H9 (cell line): ENCODE measurements at regions not wholly inside any gene's neighbourhood (a gene's known extent, or its start where the extent isn't known, plus 50 kb on each side); places are given as distances from the start of the nearest gene placed in this dataset.
"Not testable (repeated sequence)": the region's sequence is repeated elsewhere in the genome, so short reads cannot be mapped to it uniquely, and the experiment has no call there.

Experiments used
- DNase-seq: peaks from one replicate; pipeline ENCODE4 v3.0.0-alpha.2; 2017
- H2AFZ ChIP-seq: one replicate; pipeline ENCODE4 v1.6.1; 2013; ENCODE audit warnings: mild to moderate bottlenecking, low read length, control low read depth, moderate library complexity
- H2AK5ac ChIP-seq: 2 replicates; pipeline ENCODE4 v1.6.1; 2013; ENCODE audit warnings: low read length, control low read depth, mixed read lengths; ENCODE audit not compliant: insufficient read length
- H2BK120ac ChIP-seq: one replicate; pipeline ENCODE4 v1.6.1; 2013; ENCODE audit warnings: low read depth, mild to moderate bottlenecking, low read length, control low read depth, inconsistent platforms; ENCODE audit not compliant: poor library complexity, severe bottlenecking
- H2BK12ac ChIP-seq: 2 replicates; pipeline ENCODE4 v1.6.1; 2013; ENCODE audit warnings: low read length, control low read depth, mixed read lengths, low read depth; ENCODE audit not compliant: insufficient read length
- H2BK15ac ChIP-seq: 2 replicates; pipeline ENCODE4 v1.6.1; 2013; ENCODE audit warnings: low read depth, low read length, control low read depth
- H2BK20ac ChIP-seq: one replicate; pipeline ENCODE4 v1.6.1; 2013; ENCODE audit warnings: low read depth, mild to moderate bottlenecking, low read length, control low read depth, inconsistent platforms; ENCODE audit not compliant: poor library complexity, severe bottlenecking
- H2BK5ac ChIP-seq: 2 replicates; pipeline ENCODE4 v1.6.1; 2013; ENCODE audit warnings: low read length, control low read depth, mixed read lengths; ENCODE audit not compliant: insufficient read length
- H3K14ac ChIP-seq: 2 replicates; pipeline ENCODE4 v1.6.1; 2013; ENCODE audit warnings: low read length, control low read depth; ENCODE audit not compliant: insufficient read depth
- H3K18ac ChIP-seq: 2 replicates; pipeline ENCODE4 v1.6.1; 2013; ENCODE audit warnings: low read depth, mild to moderate bottlenecking, mixed read lengths, low read length, control low read depth; ENCODE audit not compliant: insufficient read length
- H3K23ac ChIP-seq: 2 replicates; pipeline ENCODE4 v1.6.1; 2013; ENCODE audit warnings: low read length, control low read depth, mixed read lengths, low read depth; ENCODE audit not compliant: insufficient read length
- H3K23me2 ChIP-seq: 2 replicates; pipeline ENCODE4 v1.6.1; 2013; ENCODE audit warnings: low read depth, mild to moderate bottlenecking, mixed read lengths, low read length, control low read depth; ENCODE audit not compliant: insufficient read length, poor library complexity, severe bottlenecking
- H3K27ac ChIP-seq: 2 replicates; pipeline ENCODE4 v1.5.1; 2013; ENCODE audit warnings: low read length, control low read depth, mixed read lengths, low read depth; ENCODE audit not compliant: insufficient read length
- H3K27me3 ChIP-seq: 2 replicates; pipeline ENCODE4 v1.6.1; 2013; ENCODE audit warnings: low read length, control low read depth, inconsistent platforms; ENCODE audit not compliant: insufficient read depth
- H3K4ac ChIP-seq: 2 replicates; pipeline ENCODE4 v1.6.1; 2013; ENCODE audit warnings: low read depth, mild to moderate bottlenecking, control low read depth, inconsistent platforms, low read length, moderate library complexity
- H3K4me1 ChIP-seq: 2 replicates; pipeline ENCODE4 v1.6.1; 2013; ENCODE audit warnings: low read length, control low read depth, inconsistent platforms; ENCODE audit not compliant: insufficient read depth
- H3K4me2 ChIP-seq: 2 replicates; pipeline ENCODE4 v1.6.1; 2013; ENCODE audit warnings: low read length, control low read depth, mixed read lengths; ENCODE audit not compliant: insufficient read length, insufficient read depth
- H3K56ac ChIP-seq: 2 replicates; pipeline ENCODE4 v1.6.1; 2013; ENCODE audit warnings: low read depth, mild to moderate bottlenecking, mixed read lengths, low read length, control low read depth; ENCODE audit not compliant: insufficient read length
- H3K79me1 ChIP-seq: 2 replicates; pipeline ENCODE4 v1.6.1; 2013; ENCODE audit warnings: low read depth, mild to moderate bottlenecking, moderate library complexity, low read length, control low read depth, inconsistent platforms; ENCODE audit not compliant: insufficient read depth, poor library complexity, severe bottlenecking
- H3K79me2 ChIP-seq: 2 replicates; pipeline ENCODE4 v1.6.1; 2013; ENCODE audit warnings: low read length, control low read depth, inconsistent platforms; ENCODE audit not compliant: insufficient read depth
- H3K9ac ChIP-seq: 2 replicates; pipeline ENCODE4 v1.6.1; 2013; ENCODE audit warnings: low read length, control low read depth, mixed read lengths; ENCODE audit not compliant: insufficient read length; ENCODE audit errors: extremely low read depth
- H3K9me3 ChIP-seq: one replicate; pipeline ENCODE4 v1.6.1; 2013; ENCODE audit warnings: low read depth, low read length, inconsistent platforms; ENCODE audit not compliant: control insufficient read depth
- H3T11ph ChIP-seq: one replicate; pipeline ENCODE4 v1.6.1; 2013; ENCODE audit warnings: mild to moderate bottlenecking, low read length, control low read depth, inconsistent platforms
- H4K20me1 ChIP-seq: one replicate; pipeline ENCODE4 v1.6.1; 2013; ENCODE audit not compliant: control insufficient read depth, insufficient read length, insufficient read depth
- H4K5ac ChIP-seq: 2 replicates; pipeline ENCODE4 v1.6.1; 2013; ENCODE audit warnings: low read depth, mild to moderate bottlenecking, mixed read lengths, low read length, control low read depth; ENCODE audit not compliant: insufficient read length
- H4K8ac ChIP-seq: replicated peaks from 2 replicates; pipeline ENCODE4 v1.6.1; 2013; ENCODE audit warnings: low read length, control low read depth, mixed read lengths, low read depth; ENCODE audit not compliant: insufficient read length
- H4K91ac ChIP-seq: 2 replicates; pipeline ENCODE4 v1.6.1; 2013; ENCODE audit warnings: low read depth, mild to moderate bottlenecking, moderate library complexity, mixed read lengths, low read length, control low read depth; ENCODE audit not compliant: insufficient read length
- H3K27ac Mint-ChIP-seq, 3 experiments: 2 replicates in 2 of 3; 3 replicates in 1 of 3; pipeline ENCODE4 v1.8.0; 2020 to 2021; ENCODE audit warnings: mixed read lengths in 3 of 3, mild to moderate bottlenecking in 1 of 3, moderate library complexity in 1 of 3
- H3K27me3 Mint-ChIP-seq: 2 replicates; pipeline ENCODE4 v1.8.0; 2021; ENCODE audit warnings: low read depth, mild to moderate bottlenecking, moderate library complexity, mixed read lengths
- H3K36me3 Mint-ChIP-seq, 3 experiments: 2 replicates in 2 of 3; 3 replicates in 1 of 3; pipeline ENCODE4 v1.8.0; 2020 to 2021; ENCODE audit warnings: low read depth in 3 of 3, mixed read lengths in 3 of 3; ENCODE audit not compliant: insufficient read depth in 1 of 3
- H3K4me1 Mint-ChIP-seq, 2 experiments: 2 replicates each; pipeline ENCODE4 v1.8.0; 2020; ENCODE audit warnings: mixed read lengths in 2 of 2
- H3K4me3 Mint-ChIP-seq, 2 experiments: 2 replicates in 1 of 2; 3 replicates in 1 of 2; pipeline ENCODE4 v1.8.0; 2020 to 2021; ENCODE audit warnings: mild to moderate bottlenecking in 2 of 2, mixed read lengths in 2 of 2, moderate library complexity in 1 of 2
- H3K9me3 Mint-ChIP-seq, 2 experiments: 2 replicates in 1 of 2; 3 replicates in 1 of 2; pipeline ENCODE4 v1.8.0; 2020; ENCODE audit warnings: mild to moderate bottlenecking in 2 of 2, mixed read lengths in 2 of 2, moderate library complexity in 1 of 2
- WGBS: extraction: QIAGEN DNeasy Blood & Tissue Kit; methylation state at CpG from one replicate; pipeline ENCODE4 v1.1.7; 2013; ENCODE audit warnings: missing lambda C conversion rate, low lambda C conversion rate, mixed read lengths; ENCODE audit not compliant: insufficient read length; ENCODE audit errors: extremely low coverage; 5-methylcytosine and 5-hydroxymethylcytosine counted together
- TF ChIP-seq, protein P1 (sequence below): fragments of 200-600 bp; sonication (generic); conservative IDR thresholded peaks from 3 replicates; pipeline ENCODE4 v1.8.0; 2021; ENCODE audit warnings: antibody characterized with exemption, mild to moderate bottlenecking

DNA sequence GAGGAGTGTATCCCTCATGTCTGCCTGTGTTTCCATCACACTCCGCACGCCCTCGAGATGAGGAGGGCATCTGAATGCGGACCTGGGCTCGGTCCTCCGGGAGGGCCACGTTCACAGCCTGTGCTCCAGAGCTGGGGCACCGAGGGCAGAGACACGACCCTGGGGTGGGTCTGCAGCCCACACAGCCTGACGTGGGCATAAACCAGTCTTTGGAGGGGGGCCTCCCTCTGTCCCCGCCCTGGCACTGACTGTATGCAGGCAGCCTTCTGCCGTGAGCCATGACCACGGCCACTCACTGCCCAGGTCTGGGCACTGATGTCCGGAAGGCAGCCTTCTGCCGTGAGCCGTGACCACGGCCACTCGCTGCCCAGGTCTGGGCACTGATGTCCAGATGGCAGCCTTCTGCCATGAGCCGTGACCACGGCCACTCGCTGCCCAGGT lies 1425.1 kb downstream of the BRD1 start:
- Histone ChIP-seq H4K5ac (no peak overlapping the region), H3K14ac (no peak overlapping the region), H3K9ac (no peak overlapping the region), H3K4ac (no peak overlapping the region), H3K27ac (no peak overlapping the region), H3T11ph (no peak overlapping the region), H3K4me2 (no peak overlapping the region), H4K8ac (no peak overlapping the region), H3K56ac (no peak overlapping the region), H3K79me1 (no peaks in the 10 kb centered on the region), H2AFZ (no peak overlapping the region), H3K4me1 (no peaks in the 10 kb centered on the region), H4K91ac (no peak overlapping the region), H2BK5ac (no peak overlapping the region), H2AK5ac (no peak overlapping the region), H3K9me3 (no peaks in the 10 kb centered on the region), H3K23ac (no peak overlapping the region), H2BK15ac (no peak overlapping the region), H2BK12ac (no peak overlapping the region), H3K18ac (no peak overlapping the region), H2BK120ac (no peak overlapping the region), H3K27me3 (no peaks in the 10 kb centered on the region), H3K79me2 (no peaks in the 10 kb centered on the region), H2BK20ac (no peak overlapping the region), H4K20me1 (no peaks in the 10 kb centered on the region), H3K23me2 (peaks cover 3% of the 10 kb centered on the region)
- Mint-ChIP-seq H3K27ac (no peak overlapping the region; a peak in 1 of 7 replicates), H3K27me3 (peaks cover 20% of the 10 kb centered on the region), H3K4me3 (no peak overlapping the region), H3K9me3 (no peaks in the 10 kb centered on the region; a peak in 1 of 5 replicates), H3K36me3 (no peaks in the 10 kb centered on the region), H3K4me1 (peaks cover 5 to 7% of the 10 kb centered on the region in 2 experiments)
- no CpG with 5 or more reads among the region's 21 CpGs for WGBS
- DNase-seq, result no peak
- TF ChIP-seq, protein P1, sequence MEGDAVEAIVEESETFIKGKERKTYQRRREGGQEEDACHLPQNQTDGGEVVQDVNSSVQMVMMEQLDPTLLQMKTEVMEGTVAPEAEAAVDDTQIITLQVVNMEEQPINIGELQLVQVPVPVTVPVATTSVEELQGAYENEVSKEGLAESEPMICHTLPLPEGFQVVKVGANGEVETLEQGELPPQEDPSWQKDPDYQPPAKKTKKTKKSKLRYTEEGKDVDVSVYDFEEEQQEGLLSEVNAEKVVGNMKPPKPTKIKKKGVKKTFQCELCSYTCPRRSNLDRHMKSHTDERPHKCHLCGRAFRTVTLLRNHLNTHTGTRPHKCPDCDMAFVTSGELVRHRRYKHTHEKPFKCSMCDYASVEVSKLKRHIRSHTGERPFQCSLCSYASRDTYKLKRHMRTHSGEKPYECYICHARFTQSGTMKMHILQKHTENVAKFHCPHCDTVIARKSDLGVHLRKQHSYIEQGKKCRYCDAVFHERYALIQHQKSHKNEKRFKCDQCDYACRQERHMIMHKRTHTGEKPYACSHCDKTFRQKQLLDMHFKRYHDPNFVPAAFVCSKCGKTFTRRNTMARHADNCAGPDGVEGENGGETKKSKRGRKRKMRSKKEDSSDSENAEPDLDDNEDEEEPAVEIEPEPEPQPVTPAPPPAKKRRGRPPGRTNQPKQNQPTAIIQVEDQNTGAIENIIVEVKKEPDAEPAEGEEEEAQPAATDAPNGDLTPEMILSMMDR, result no peak

DNA sequence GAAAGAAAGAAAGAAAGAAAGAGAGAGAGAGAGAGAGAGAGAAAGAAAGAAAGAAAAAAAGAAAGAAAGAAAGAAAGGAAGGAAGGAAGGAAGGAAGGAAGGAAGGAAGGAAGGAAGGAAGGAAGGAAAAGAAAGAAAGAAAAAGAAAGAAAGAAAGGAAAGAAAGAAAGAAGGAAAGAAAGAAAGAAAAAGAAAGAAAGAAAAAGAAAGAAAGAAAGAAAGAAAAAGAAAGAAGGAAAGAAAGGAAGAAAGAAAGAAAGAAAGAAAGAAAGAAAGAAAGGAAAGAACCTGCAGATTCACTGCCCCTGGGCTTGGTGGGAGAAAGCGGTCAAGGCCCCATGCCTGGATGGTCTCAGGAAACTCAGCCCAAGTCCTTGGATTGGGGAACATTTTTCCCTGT lies 1426.2 kb downstream of the BRD1 start:
- H3K27ac ChIP-seq, H3K56ac ChIP-seq, H2BK15ac ChIP-seq, H3K4me3 Mint-ChIP-seq, H3K79me1 ChIP-seq, H3K4me1 Mint-ChIP-seq, H2AFZ ChIP-seq, H3K4me1 ChIP-seq, H2BK12ac ChIP-seq, H3K36me3 Mint-ChIP-seq, H3K4me2 ChIP-seq, H3K27ac Mint-ChIP-seq, H3K27me3 ChIP-seq, H2AK5ac ChIP-seq, H4K5ac ChIP-seq, H3K79me2 ChIP-seq, H3K9ac ChIP-seq, H3T11ph ChIP-seq, H3K9me3 Mint-ChIP-seq, H2BK5ac ChIP-seq, DNase-seq, H3K9me3 ChIP-seq, H4K8ac ChIP-seq, H4K20me1 ChIP-seq, H3K4ac ChIP-seq, H3K18ac ChIP-seq, H2BK120ac ChIP-seq, H4K91ac ChIP-seq, H2BK20ac ChIP-seq, H3K23ac ChIP-seq, H3K23me2 ChIP-seq, H3K14ac ChIP-seq: not testable (repeated sequence)
- peaks cover 20% of the 10 kb centered on the region for H3K27me3 Mint-ChIP-seq
- no CpG with 5 or more reads among the region's 1 CpG for WGBS
